SK-N-SH treated with all-trans-retinoic acid at 6 μM for 48 hours (cell line): ENCODE measurements at regions not wholly inside any gene's neighbourhood (a gene's known extent, or its start where the extent isn't known, plus 50 kb on each side); places are given as distances from the start of the nearest gene placed in this dataset.

ENCODE experiments used
- BACH2 ChIP-seq: fragments of 250-450 bp; sonication (Bioruptor Pico); IDR thresholded peaks from 2 replicates; pipeline ENCODE4 v1.9.0; 2021; ENCODE audit warnings: mild to moderate bottlenecking, borderline replicate concordance
- CSDC2 ChIP-seq: fragments of 250-450 bp; sonication (Bioruptor Pico); IDR thresholded peaks from 2 replicates; pipeline ENCODE4 v1.5.0; 2020; ENCODE audit warnings: mild to moderate bottlenecking, moderate library complexity
- PPARA ChIP-seq: fragments of 250-450 bp; sonication (Bioruptor Pico); IDR thresholded peaks from 2 replicates; pipeline ENCODE4 v1.5.0; 2020; ENCODE audit warnings: mild to moderate bottlenecking, borderline replicate concordance
- TCF4 ChIP-seq: fragments of 250-450 bp; sonication (Bioruptor Pico); IDR thresholded peaks from 2 replicates; pipeline ENCODE4 v1.8.0; 2021; ENCODE audit warnings: mild to moderate bottlenecking, moderate library complexity, borderline replicate concordance
- ZC3H10 ChIP-seq: fragments of 250-450 bp; sonication (Bioruptor Pico); IDR thresholded peaks from 2 replicates; pipeline ENCODE4 v1.5.1; 2021; ENCODE audit warnings: mild to moderate bottlenecking, moderate library complexity
- ZFP3 ChIP-seq: fragments of 250-450 bp; sonication (Bioruptor Pico); IDR thresholded peaks from 2 replicates; pipeline ENCODE4 v1.5.0; 2020; ENCODE audit warnings: mild to moderate bottlenecking, moderate library complexity
- ZFP30 ChIP-seq: fragments of 450-650 bp; formaldehyde crosslinking; IDR thresholded peaks from 2 replicates; pipeline ENCODE4 v1.5.0; 2022; ENCODE audit warnings: mild to moderate bottlenecking, moderate library complexity
- ZNF565 ChIP-seq: fragments of 450-650 bp; formaldehyde crosslinking; conservative IDR thresholded peaks from 2 replicates; pipeline ENCODE4 v1.5.0; 2020; ENCODE audit warnings: low read depth, mild to moderate bottlenecking, moderate library complexity
- TF ChIP-seq, protein P1 (sequence below): fragments of 250-450 bp; sonication (Bioruptor Pico); IDR thresholded peaks from 2 replicates; pipeline ENCODE4 v1.5.1; 2020; ENCODE audit warnings: low read depth, mild to moderate bottlenecking, moderate library complexity
- TF ChIP-seq, protein P2 (sequence below): fragments of 250-450 bp; sonication (Bioruptor Pico); IDR thresholded peaks from 2 replicates; pipeline ENCODE4 v1.5.1; 2021; ENCODE audit warnings: mild to moderate bottlenecking, moderate library complexity
- TF ChIP-seq, protein P3 (sequence below): fragments of 250-450 bp; sonication (Bioruptor Pico); IDR thresholded peaks from 2 replicates; pipeline ENCODE4 v1.8.0; 2020; ENCODE audit warnings: mild to moderate bottlenecking, moderate library complexity, borderline replicate concordance

GRCh38 chrX:121655276-121655675 lies 607.9 kb downstream of the GLUD2 start:
- TF ChIP-seq ZFP30 (CRISPR knock-in tag) (no peak), ZFP3 (no peak), ZC3H10 (CRISPR knock-in tag) (no peak), ZNF565 (CRISPR knock-in tag) (no peak), CSDC2 (no peak), TCF4 (CRISPR knock-in tag) (no peak), PPARA (CRISPR knock-in tag) (no peak), BACH2 (CRISPR knock-in tag) (no peak)
- TF ChIP-seq, protein P1, sequence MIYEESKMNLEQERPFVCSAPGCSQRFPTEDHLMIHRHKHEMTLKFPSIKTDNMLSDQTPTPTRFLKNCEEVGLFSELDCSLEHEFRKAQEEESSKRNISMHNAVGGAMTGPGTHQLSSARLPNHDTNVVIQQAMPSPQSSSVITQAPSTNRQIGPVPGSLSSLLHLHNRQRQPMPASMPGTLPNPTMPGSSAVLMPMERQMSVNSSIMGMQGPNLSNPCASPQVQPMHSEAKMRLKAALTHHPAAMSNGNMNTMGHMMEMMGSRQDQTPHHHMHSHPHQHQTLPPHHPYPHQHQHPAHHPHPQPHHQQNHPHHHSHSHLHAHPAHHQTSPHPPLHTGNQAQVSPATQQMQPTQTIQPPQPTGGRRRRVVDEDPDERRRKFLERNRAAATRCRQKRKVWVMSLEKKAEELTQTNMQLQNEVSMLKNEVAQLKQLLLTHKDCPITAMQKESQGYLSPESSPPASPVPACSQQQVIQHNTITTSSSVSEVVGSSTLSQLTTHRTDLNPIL (CRISPR knock-in tag), result no peak
- TF ChIP-seq, protein P2, sequence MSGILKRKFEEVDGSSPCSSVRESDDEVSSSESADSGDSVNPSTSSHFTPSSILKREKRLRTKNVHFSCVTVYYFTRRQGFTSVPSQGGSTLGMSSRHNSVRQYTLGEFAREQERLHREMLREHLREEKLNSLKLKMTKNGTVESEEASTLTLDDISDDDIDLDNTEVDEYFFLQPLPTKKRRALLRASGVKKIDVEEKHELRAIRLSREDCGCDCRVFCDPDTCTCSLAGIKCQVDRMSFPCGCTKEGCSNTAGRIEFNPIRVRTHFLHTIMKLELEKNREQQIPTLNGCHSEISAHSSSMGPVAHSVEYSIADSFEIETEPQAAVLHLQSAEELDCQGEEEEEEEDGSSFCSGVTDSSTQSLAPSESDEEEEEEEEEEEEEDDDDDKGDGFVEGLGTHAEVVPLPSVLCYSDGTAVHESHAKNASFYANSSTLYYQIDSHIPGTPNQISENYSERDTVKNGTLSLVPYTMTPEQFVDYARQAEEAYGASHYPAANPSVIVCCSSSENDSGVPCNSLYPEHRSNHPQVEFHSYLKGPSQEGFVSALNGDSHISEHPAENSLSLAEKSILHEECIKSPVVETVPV (CRISPR knock-in tag), result no peak
- TF ChIP-seq, protein P3, sequence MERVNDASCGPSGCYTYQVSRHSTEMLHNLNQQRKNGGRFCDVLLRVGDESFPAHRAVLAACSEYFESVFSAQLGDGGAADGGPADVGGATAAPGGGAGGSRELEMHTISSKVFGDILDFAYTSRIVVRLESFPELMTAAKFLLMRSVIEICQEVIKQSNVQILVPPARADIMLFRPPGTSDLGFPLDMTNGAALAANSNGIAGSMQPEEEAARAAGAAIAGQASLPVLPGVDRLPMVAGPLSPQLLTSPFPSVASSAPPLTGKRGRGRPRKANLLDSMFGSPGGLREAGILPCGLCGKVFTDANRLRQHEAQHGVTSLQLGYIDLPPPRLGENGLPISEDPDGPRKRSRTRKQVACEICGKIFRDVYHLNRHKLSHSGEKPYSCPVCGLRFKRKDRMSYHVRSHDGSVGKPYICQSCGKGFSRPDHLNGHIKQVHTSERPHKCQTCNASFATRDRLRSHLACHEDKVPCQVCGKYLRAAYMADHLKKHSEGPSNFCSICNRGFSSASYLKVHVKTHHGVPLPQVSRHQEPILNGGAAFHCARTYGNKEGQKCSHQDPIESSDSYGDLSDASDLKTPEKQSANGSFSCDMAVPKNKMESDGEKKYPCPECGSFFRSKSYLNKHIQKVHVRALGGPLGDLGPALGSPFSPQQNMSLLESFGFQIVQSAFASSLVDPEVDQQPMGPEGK (CRISPR knock-in tag), result no peak
